HFFc6 (cell line): ENCODE measurements at regions not wholly inside any gene's neighbourhood (a gene's known extent, or its start where the extent isn't known, plus 50 kb on each side); places are given as distances from the start of the nearest gene placed in this dataset.

Experiments used
- DNase-seq: peaks from one replicate; pipeline ENCODE4 v3.0.0-alpha.2; 2018
- H3K27ac Mint-ChIP-seq: 2 replicates; pipeline ENCODE4 v1.8.0; 2020; ENCODE audit warnings: mild to moderate bottlenecking, mixed read lengths
- H3K27me3 Mint-ChIP-seq: 2 replicates; pipeline ENCODE4 v1.8.0; 2021; ENCODE audit warnings: mild to moderate bottlenecking, moderate library complexity, mixed read lengths; ENCODE audit not compliant: insufficient read depth
- H3K36me3 Mint-ChIP-seq: 2 replicates; pipeline ENCODE4 v1.8.0; 2021; ENCODE audit warnings: low read depth, mixed read lengths
- H3K4me1 Mint-ChIP-seq: 2 replicates; pipeline ENCODE4 v1.8.0; 2020; ENCODE audit warnings: low read depth, mixed read lengths
- H3K4me3 Mint-ChIP-seq: 2 replicates; pipeline ENCODE4 v1.8.0; 2020; ENCODE audit warnings: mild to moderate bottlenecking, moderate library complexity, mixed read lengths
- H3K9me3 Mint-ChIP-seq: 2 replicates; pipeline ENCODE4 v1.8.0; 2020; ENCODE audit warnings: mild to moderate bottlenecking, mixed read lengths
- TF ChIP-seq, protein P1 (sequence below): fragments of 200-600 bp; sonication (generic); IDR thresholded peaks from 2 replicates; pipeline ENCODE4 v1.5.0; 2021; ENCODE audit warnings: antibody characterized with exemption, mild to moderate bottlenecking

DNA sequence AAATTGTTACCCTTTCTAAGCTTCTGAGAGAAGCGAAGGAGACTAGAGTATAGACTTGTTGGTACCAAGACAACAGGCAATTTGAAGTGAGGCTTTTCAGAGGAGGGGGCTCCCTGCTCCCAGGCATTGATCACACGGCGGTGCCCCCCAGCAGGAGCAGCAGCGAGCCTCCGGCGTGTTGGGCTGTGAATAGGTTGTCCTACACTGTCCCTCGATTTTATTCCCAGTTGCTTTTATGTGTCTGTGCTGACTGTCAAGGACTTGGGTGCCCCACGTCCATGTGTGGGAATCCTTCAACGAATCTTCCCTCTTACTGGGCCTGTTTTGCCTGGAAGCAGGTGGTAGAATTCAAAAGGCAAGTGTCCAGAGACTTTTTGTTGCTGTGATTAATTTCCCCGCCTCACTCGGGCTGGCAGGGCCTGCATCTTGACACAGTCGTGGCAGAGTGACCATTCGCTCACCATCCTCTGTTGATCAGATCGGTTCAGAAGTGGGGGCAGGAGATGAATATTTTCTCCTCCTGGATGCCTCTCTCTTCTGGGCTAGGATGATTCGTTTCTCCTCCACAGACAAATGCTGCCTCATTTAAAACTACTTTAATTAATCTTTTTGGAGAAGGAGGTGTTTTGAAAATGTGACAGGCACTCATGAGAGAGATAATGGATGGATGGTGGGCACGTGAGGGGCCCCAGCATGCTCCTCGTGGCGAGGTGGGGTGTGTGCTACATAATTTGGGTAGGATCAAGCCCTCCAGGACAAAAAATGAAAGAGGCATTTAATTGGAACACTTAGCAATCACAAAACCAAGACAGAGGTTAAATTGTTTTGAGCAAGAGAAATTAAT, 77.6 kb downstream of the SMIM21 start:
- H3K27me3 Mint-ChIP-seq = peaks cover 3% of the 10 kb centered on the region; the same call in 1 of the 2 replicates
- no peak for DNase-seq
- no peak overlapping the region for H3K27ac Mint-ChIP-seq

DNA sequence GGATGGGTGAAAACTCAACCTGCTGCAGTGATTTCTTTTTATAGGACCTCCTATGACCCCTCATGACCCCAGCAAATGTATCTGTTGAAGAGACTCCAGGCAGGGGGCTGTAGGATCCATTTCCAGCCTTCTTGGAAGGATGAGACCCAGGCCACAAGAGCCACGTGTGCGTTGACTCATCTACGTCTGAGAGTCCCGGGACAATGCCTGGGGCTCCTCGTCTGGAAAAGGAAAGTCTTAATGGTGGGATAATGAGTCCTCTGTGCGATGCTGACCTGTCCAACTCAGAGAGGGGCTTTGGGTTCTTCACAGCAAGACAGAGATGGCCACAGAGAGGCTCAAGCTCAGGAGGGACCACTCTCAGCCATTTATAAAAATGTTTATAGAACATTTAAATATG, 80.8 kb downstream of the SMIM21 start:
- no peak overlapping the region for H3K27ac Mint-ChIP-seq
- no peaks in the 10 kb centered on the region for H3K4me1 Mint-ChIP-seq
- H3K27me3 Mint-ChIP-seq = peaks cover 8% of the 10 kb centered on the region; the same call in 1 of the 2 replicates
- no peak for DNase-seq
- TF ChIP-seq, protein P1, sequence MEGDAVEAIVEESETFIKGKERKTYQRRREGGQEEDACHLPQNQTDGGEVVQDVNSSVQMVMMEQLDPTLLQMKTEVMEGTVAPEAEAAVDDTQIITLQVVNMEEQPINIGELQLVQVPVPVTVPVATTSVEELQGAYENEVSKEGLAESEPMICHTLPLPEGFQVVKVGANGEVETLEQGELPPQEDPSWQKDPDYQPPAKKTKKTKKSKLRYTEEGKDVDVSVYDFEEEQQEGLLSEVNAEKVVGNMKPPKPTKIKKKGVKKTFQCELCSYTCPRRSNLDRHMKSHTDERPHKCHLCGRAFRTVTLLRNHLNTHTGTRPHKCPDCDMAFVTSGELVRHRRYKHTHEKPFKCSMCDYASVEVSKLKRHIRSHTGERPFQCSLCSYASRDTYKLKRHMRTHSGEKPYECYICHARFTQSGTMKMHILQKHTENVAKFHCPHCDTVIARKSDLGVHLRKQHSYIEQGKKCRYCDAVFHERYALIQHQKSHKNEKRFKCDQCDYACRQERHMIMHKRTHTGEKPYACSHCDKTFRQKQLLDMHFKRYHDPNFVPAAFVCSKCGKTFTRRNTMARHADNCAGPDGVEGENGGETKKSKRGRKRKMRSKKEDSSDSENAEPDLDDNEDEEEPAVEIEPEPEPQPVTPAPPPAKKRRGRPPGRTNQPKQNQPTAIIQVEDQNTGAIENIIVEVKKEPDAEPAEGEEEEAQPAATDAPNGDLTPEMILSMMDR = no peak
- H3K36me3 Mint-ChIP-seq = no peaks in the 10 kb centered on the region
- peaks cover 4% of the 10 kb centered on the region; the same call in 1 of the 2 replicates for H3K9me3 Mint-ChIP-seq
- H3K4me3 Mint-ChIP-seq = no peak overlapping the region

More for the DNA sequence above, 77.6 kb downstream of the SMIM21 start:
- Mint-ChIP-seq H3K4me3 (no peak overlapping the region), H3K4me1 (no peaks in the 10 kb centered on the region), H3K36me3 (peaks cover 8% of the 10 kb centered on the region), H3K9me3 (peaks cover 32% of the 10 kb centered on the region)
- TF ChIP-seq, protein P1 = no peak

DNA sequence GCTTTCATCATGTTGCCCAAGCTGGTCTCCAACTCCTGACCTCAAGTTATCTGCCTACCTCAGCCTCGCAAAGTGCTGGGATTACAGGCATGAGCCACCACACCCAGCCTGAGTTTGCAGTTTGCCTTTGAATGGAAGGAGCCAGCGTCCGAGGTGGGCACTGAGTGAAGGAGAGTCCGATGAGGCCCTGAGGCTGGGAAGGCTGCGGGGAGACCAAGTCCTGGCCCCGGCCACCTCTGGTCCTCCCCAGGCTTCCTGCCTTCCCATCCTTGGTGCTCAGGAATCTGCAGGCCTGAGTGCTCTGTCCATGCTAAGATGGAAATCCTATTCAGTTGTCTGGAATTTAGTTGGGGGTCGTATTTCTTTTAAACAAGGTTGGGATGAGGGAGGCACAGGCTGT, 82.9 kb downstream of the SMIM21 start:
- no peaks in the 10 kb centered on the region for H3K36me3 Mint-ChIP-seq
- TF ChIP-seq, protein P1 = no peak
- no peaks in the 10 kb centered on the region for H3K9me3 Mint-ChIP-seq
- peaks cover 5% of the 10 kb centered on the region; the same call in 1 of the 2 replicates for H3K27me3 Mint-ChIP-seq
- H3K4me3 Mint-ChIP-seq = no peak overlapping the region
- no peak for DNase-seq
- H3K4me1 Mint-ChIP-seq = no peaks in the 10 kb centered on the region
- H3K27ac Mint-ChIP-seq = no peak overlapping the region

DNA sequence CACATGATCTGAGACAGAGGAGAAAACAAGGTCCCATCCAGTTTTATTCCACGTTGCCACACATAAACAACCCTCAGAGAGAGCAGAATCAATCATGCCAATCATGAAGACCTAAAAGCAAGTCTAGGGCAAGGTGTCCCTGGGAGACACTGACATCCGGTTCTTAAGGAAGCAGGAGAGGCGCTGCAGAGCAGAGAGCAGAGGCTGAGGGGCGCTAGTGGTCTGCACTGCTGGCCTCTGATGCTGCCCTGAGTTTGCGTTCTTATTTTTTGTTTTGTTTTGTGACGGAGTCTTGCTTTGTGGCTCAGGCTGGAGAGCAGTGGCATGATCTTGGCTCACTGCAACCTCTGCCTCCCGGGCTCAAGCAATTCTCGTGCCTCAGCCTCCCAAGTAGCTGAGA, 83.3 kb downstream of the SMIM21 start:
- TF ChIP-seq, protein P1 = no peak
- no peak for DNase-seq
- Mint-ChIP-seq H3K27ac (no peak overlapping the region), H3K9me3 (no peaks in the 10 kb centered on the region), H3K4me1 (no peaks in the 10 kb centered on the region), H3K27me3 (peaks cover 5% of the 10 kb centered on the region), H3K4me3 (no peak overlapping the region), H3K36me3 (no peaks in the 10 kb centered on the region)

DNA sequence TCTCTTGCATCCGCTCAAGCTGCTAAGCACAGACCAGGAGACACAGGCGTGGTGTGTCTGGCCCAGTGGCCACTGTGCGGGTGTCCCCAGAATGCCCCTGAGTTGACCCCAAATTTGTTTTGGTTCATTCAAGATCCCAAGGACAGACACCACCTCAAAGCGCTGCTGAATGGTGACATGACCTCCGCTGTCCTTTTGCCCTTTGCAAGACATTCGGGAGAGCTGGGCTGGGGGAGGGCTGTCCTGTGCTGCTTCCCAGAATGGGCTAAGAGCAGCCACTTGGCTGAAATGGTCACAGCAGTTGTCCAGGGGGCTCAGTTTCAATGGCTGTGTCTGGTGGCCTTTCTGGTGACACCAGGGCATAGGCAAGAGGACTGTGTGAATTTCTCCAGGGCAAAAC, 84.1 kb downstream of the SMIM21 start:
- Mint-ChIP-seq H3K36me3 (no peaks in the 10 kb centered on the region), H3K4me1 (no peaks in the 10 kb centered on the region), H3K9me3 (no peaks in the 10 kb centered on the region), H3K27ac (no peak overlapping the region), H3K27me3 (peaks cover 5% of the 10 kb centered on the region), H3K4me3 (no peak overlapping the region)
- TF ChIP-seq, protein P1 = no peak
- no peak for DNase-seq
